GM23338 (cell line): ENCODE measurements at regions not wholly inside any gene's neighbourhood (a gene's known extent, or its start where the extent isn't known, plus 50 kb on each side); places are given as distances from the start of the nearest gene placed in this dataset.

ENCODE experiments used
- ATAC-seq: fragments of 200-7000 bp; cut with Tn5 transposase; 3 replicates; pipeline ENCODE4 v1.9.1; 2020
- DNase-seq: peaks from one replicate; pipeline ENCODE4 v3.0.0-alpha.2; 2015; ENCODE audit warnings: low spot score
- H2AFZ ChIP-seq: fragments of 200-600 bp; sonication (generic); 2 replicates; pipeline ENCODE4 v1.8.0; 2016; ENCODE audit warnings: antibody characterized with exemption, mild to moderate bottlenecking, moderate library complexity
- H3F3A ChIP-seq: fragments of 200-600 bp; sonication (generic); replicated peaks from 2 replicates; pipeline ENCODE4 v1.8.0; 2017; ENCODE audit warnings: antibody characterized with exemption, mixed run types, low read depth
- H3K27ac ChIP-seq: fragments of 200-600 bp; sonication (generic); 2 replicates; pipeline ENCODE4 v1.6.1; 2016; ENCODE audit warnings: low read depth
- H3K27me3 ChIP-seq: fragments of 200-600 bp; sonication (generic); 2 replicates; pipeline ENCODE4 v1.8.0; 2016; ENCODE audit warnings: mild to moderate bottlenecking, mixed run types, moderate library complexity; ENCODE audit not compliant: insufficient read depth
- H3K36me3 ChIP-seq: fragments of 200-600 bp; sonication (generic); 2 replicates; pipeline ENCODE4 v1.8.0; 2016; ENCODE audit warnings: mild to moderate bottlenecking; ENCODE audit not compliant: insufficient read depth
- H3K4me1 ChIP-seq: fragments of 200-600 bp; sonication (generic); 2 replicates; pipeline ENCODE4 v1.8.0; 2016; ENCODE audit warnings: mild to moderate bottlenecking, moderate library complexity; ENCODE audit not compliant: insufficient read depth
- H3K4me2 ChIP-seq: fragments of 200-600 bp; sonication (generic); 2 replicates; pipeline ENCODE4 v1.7.1; 2017; ENCODE audit warnings: mixed run types
- H3K4me3 ChIP-seq: fragments of 200-600 bp; sonication (generic); 2 replicates; pipeline ENCODE4 v1.6.1; 2016; ENCODE audit warnings: mixed run types
- H3K79me2 ChIP-seq: fragments of 200-600 bp; sonication (generic); replicated peaks from 2 replicates; pipeline ENCODE4 v1.8.0; 2017; ENCODE audit warnings: mild to moderate bottlenecking; ENCODE audit not compliant: insufficient read depth
- H3K9me2 ChIP-seq: fragments of 200-600 bp; sonication (generic); 2 replicates; pipeline ENCODE4 v1.8.0; 2017; ENCODE audit not compliant: insufficient read depth
- H4K20me1 ChIP-seq: fragments of 200-600 bp; sonication (generic); replicated peaks from 2 replicates; pipeline ENCODE4 v1.8.0; 2017; ENCODE audit warnings: mild to moderate bottlenecking; ENCODE audit not compliant: insufficient read depth
- H3K27ac Mint-ChIP-seq: 2 replicates; pipeline ENCODE4 v1.8.0; 2020; ENCODE audit warnings: inconsistent platforms, mild to moderate bottlenecking, moderate library complexity, mixed read lengths
- H3K27me3 Mint-ChIP-seq: 3 replicates; pipeline ENCODE4 v1.8.0; 2022; ENCODE audit warnings: low read depth, mild to moderate bottlenecking, moderate library complexity, mixed read lengths, inconsistent platforms; ENCODE audit not compliant: insufficient read depth, poor library complexity
- H3K36me3 Mint-ChIP-seq: 3 replicates; pipeline ENCODE4 v1.8.0; 2021; ENCODE audit warnings: low read depth, mild to moderate bottlenecking, inconsistent platforms, moderate library complexity, mixed read lengths
- H3K4me1 Mint-ChIP-seq: 3 replicates; pipeline ENCODE4 v1.8.0; 2020; ENCODE audit warnings: mild to moderate bottlenecking, inconsistent platforms, mixed read lengths
- H3K4me3 Mint-ChIP-seq: 3 replicates; pipeline ENCODE4 v1.8.0; 2021; ENCODE audit warnings: moderate library complexity, mild to moderate bottlenecking, inconsistent platforms, mixed read lengths
- H3K9me3 Mint-ChIP-seq: 3 replicates; pipeline ENCODE4 v1.8.0; 2020; ENCODE audit warnings: moderate library complexity, mild to moderate bottlenecking, inconsistent platforms, mixed read lengths
- CREB1 ChIP-seq: fragments of 250-450 bp; sonication (Bioruptor Pico); IDR thresholded peaks from 2 replicates; pipeline ENCODE4 v1.5.0; 2020; ENCODE audit warnings: low read depth, mild to moderate bottlenecking, moderate library complexity
- EZH2 ChIP-seq: fragments of 200-600 bp; sonication (generic); IDR thresholded peaks from one replicate; pipeline ENCODE4 v1.8.0; 2017; ENCODE audit warnings: antibody characterized with exemption, mild to moderate bottlenecking, low read depth; ENCODE audit not compliant: unreplicated experiment
- EZH2phosphoT487 ChIP-seq: fragments of 200-600 bp; sonication (generic); IDR thresholded peaks from one replicate; pipeline ENCODE4 v1.8.1; 2018; ENCODE audit warnings: antibody characterized with exemption; ENCODE audit not compliant: unreplicated experiment
- JUNB ChIP-seq: IDR thresholded peaks from one replicate; pipeline ENCODE4 v1.6.1; 2016; ENCODE audit warnings: antibody characterized with exemption; ENCODE audit not compliant: unreplicated experiment
- NANOG ChIP-seq: IDR thresholded peaks from 2 replicates; pipeline ENCODE4 v1.6.1; 2016; ENCODE audit warnings: antibody characterized with exemption, borderline replicate concordance
- POLR2AphosphoS5 ChIP-seq: IDR thresholded peaks from 2 replicates; pipeline ENCODE4 v1.6.1; 2016; ENCODE audit warnings: antibody characterized with exemption, low read depth
- STAT1 ChIP-seq: IDR thresholded peaks from one replicate; pipeline ENCODE4 v1.6.1; 2016; ENCODE audit warnings: antibody characterized with exemption; ENCODE audit not compliant: unreplicated experiment
- ZNF114 ChIP-seq: fragments of 250-450 bp; sonication (Bioruptor Pico); IDR thresholded peaks from 2 replicates; pipeline ENCODE4 v1.5.0; 2020; ENCODE audit warnings: mild to moderate bottlenecking, moderate library complexity
- ZNF331 ChIP-seq: fragments of 250-450 bp; sonication (Bioruptor Pico); IDR thresholded peaks from 2 replicates; pipeline ENCODE4 v1.5.0; 2020; ENCODE audit warnings: low read depth, mild to moderate bottlenecking, moderate library complexity
- TF ChIP-seq, protein P1 (sequence below), 2 experiments: fragments of 200-600 bp in 1 of 2; sonication (generic) in 1 of 2; conservative IDR thresholded peaks; 2 replicates each; pipeline versions ENCODE4 v1.5.1 to v1.6.1; 2016 to 2017; ENCODE audit warnings: antibody characterized with exemption in 2 of 2, low read depth in 2 of 2, mild to moderate bottlenecking in 2 of 2, moderate library complexity in 1 of 2
- TF ChIP-seq, protein P2 (sequence below): IDR thresholded peaks from one replicate; pipeline ENCODE4 v1.6.1; 2018; ENCODE audit warnings: antibody characterized with exemption; ENCODE audit not compliant: unreplicated experiment
- TF ChIP-seq, protein P3 (sequence below): fragments of 250-450 bp; sonication (Bioruptor Pico); IDR thresholded peaks from 2 replicates; pipeline ENCODE4 v1.5.0; 2020; ENCODE audit warnings: mild to moderate bottlenecking, moderate library complexity
- TF ChIP-seq, protein P4 (sequence below): IDR thresholded peaks from 2 replicates; pipeline ENCODE4 v1.6.1; 2016; ENCODE audit warnings: antibody characterized with exemption

DNA sequence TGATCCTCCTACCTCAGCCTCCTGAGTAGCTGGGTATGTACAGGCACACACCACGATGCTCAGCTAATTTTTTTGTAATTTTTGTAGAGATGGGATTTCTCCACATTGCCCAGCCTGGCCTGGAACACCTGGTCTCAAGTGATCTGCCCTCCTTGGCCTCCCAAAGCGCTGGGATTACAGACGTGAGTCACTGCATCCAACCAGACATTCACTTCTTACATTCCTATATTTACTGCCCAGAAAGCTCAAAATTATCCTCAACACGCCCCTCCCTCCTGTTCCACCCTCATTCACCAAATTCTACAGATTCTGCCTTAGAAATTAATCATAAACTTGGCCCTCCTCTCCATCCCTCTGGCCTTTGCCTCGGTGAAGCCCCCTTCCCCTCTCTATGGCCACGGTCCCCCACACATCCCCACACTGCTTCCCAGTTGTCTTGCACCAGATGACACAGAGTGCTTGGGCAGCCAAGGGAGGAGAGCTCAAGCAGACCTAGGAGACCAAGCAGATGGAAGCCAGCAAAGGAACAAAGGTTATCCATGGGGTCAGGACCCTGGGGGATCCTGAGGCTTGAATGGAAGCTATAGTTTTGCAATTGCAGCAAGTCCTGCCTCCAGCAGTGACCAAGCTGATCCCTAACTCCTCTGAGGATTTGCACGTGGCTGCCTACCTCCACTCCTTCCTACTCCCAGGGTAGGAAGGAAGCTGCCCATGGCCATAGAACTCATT lies 213.2 kb upstream of the FOXN3 start:
- DNase-seq (no peak), ATAC-seq (peak; percentile 67)
- H3K4me3 Mint-ChIP-seq = no peak overlapping the region
- Histone ChIP-seq H3K4me3 (no peak overlapping the region), H3K27ac (no peak overlapping the region), H4K20me1 (no peaks in the 10 kb centered on the region), H3K4me1 (peaks cover 21% of the 10 kb centered on the region), H2AFZ (no peak overlapping the region), H3K79me2 (no peaks in the 10 kb centered on the region), H3K27me3 (no peaks in the 10 kb centered on the region), H3K36me3 (no peaks in the 10 kb centered on the region), H3K4me2 (no peak overlapping the region), H3F3A (no peaks in the 10 kb centered on the region), H3K9me2 (peaks cover 6% of the 10 kb centered on the region; the same call in 1 of the 2 replicates)
- peaks cover 37% of the 10 kb centered on the region for H3K4me1 Mint-ChIP-seq
- H3K36me3 Mint-ChIP-seq = 0 out of 3 replicates have a peak, but pooled peaks cover 4% of the 10 kb centered on the region
- TF ChIP-seq NANOG = no peak
- TF ChIP-seq ZNF331 (CRISPR knock-in tag) = no peak
- no peak for TF ChIP-seq JUNB
- TF ChIP-seq ZNF114 (CRISPR knock-in tag) = no peak
- TF ChIP-seq, protein P1, sequence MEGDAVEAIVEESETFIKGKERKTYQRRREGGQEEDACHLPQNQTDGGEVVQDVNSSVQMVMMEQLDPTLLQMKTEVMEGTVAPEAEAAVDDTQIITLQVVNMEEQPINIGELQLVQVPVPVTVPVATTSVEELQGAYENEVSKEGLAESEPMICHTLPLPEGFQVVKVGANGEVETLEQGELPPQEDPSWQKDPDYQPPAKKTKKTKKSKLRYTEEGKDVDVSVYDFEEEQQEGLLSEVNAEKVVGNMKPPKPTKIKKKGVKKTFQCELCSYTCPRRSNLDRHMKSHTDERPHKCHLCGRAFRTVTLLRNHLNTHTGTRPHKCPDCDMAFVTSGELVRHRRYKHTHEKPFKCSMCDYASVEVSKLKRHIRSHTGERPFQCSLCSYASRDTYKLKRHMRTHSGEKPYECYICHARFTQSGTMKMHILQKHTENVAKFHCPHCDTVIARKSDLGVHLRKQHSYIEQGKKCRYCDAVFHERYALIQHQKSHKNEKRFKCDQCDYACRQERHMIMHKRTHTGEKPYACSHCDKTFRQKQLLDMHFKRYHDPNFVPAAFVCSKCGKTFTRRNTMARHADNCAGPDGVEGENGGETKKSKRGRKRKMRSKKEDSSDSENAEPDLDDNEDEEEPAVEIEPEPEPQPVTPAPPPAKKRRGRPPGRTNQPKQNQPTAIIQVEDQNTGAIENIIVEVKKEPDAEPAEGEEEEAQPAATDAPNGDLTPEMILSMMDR (conservative IDR thresholded peaks at IDR 0.05; ENCODE audit: low read depth in 2 of 2) = no peak
- TF ChIP-seq, protein P2, sequence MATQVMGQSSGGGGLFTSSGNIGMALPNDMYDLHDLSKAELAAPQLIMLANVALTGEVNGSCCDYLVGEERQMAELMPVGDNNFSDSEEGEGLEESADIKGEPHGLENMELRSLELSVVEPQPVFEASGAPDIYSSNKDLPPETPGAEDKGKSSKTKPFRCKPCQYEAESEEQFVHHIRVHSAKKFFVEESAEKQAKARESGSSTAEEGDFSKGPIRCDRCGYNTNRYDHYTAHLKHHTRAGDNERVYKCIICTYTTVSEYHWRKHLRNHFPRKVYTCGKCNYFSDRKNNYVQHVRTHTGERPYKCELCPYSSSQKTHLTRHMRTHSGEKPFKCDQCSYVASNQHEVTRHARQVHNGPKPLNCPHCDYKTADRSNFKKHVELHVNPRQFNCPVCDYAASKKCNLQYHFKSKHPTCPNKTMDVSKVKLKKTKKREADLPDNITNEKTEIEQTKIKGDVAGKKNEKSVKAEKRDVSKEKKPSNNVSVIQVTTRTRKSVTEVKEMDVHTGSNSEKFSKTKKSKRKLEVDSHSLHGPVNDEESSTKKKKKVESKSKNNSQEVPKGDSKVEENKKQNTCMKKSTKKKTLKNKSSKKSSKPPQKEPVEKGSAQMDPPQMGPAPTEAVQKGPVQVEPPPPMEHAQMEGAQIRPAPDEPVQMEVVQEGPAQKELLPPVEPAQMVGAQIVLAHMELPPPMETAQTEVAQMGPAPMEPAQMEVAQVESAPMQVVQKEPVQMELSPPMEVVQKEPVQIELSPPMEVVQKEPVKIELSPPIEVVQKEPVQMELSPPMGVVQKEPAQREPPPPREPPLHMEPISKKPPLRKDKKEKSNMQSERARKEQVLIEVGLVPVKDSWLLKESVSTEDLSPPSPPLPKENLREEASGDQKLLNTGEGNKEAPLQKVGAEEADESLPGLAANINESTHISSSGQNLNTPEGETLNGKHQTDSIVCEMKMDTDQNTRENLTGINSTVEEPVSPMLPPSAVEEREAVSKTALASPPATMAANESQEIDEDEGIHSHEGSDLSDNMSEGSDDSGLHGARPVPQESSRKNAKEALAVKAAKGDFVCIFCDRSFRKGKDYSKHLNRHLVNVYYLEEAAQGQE = no peak
- TF ChIP-seq STAT1 = no peak
- TF ChIP-seq POLR2AphosphoS5 = no peak
- TF ChIP-seq CREB1 (CRISPR knock-in tag) = no peak
- TF ChIP-seq, protein P3, sequence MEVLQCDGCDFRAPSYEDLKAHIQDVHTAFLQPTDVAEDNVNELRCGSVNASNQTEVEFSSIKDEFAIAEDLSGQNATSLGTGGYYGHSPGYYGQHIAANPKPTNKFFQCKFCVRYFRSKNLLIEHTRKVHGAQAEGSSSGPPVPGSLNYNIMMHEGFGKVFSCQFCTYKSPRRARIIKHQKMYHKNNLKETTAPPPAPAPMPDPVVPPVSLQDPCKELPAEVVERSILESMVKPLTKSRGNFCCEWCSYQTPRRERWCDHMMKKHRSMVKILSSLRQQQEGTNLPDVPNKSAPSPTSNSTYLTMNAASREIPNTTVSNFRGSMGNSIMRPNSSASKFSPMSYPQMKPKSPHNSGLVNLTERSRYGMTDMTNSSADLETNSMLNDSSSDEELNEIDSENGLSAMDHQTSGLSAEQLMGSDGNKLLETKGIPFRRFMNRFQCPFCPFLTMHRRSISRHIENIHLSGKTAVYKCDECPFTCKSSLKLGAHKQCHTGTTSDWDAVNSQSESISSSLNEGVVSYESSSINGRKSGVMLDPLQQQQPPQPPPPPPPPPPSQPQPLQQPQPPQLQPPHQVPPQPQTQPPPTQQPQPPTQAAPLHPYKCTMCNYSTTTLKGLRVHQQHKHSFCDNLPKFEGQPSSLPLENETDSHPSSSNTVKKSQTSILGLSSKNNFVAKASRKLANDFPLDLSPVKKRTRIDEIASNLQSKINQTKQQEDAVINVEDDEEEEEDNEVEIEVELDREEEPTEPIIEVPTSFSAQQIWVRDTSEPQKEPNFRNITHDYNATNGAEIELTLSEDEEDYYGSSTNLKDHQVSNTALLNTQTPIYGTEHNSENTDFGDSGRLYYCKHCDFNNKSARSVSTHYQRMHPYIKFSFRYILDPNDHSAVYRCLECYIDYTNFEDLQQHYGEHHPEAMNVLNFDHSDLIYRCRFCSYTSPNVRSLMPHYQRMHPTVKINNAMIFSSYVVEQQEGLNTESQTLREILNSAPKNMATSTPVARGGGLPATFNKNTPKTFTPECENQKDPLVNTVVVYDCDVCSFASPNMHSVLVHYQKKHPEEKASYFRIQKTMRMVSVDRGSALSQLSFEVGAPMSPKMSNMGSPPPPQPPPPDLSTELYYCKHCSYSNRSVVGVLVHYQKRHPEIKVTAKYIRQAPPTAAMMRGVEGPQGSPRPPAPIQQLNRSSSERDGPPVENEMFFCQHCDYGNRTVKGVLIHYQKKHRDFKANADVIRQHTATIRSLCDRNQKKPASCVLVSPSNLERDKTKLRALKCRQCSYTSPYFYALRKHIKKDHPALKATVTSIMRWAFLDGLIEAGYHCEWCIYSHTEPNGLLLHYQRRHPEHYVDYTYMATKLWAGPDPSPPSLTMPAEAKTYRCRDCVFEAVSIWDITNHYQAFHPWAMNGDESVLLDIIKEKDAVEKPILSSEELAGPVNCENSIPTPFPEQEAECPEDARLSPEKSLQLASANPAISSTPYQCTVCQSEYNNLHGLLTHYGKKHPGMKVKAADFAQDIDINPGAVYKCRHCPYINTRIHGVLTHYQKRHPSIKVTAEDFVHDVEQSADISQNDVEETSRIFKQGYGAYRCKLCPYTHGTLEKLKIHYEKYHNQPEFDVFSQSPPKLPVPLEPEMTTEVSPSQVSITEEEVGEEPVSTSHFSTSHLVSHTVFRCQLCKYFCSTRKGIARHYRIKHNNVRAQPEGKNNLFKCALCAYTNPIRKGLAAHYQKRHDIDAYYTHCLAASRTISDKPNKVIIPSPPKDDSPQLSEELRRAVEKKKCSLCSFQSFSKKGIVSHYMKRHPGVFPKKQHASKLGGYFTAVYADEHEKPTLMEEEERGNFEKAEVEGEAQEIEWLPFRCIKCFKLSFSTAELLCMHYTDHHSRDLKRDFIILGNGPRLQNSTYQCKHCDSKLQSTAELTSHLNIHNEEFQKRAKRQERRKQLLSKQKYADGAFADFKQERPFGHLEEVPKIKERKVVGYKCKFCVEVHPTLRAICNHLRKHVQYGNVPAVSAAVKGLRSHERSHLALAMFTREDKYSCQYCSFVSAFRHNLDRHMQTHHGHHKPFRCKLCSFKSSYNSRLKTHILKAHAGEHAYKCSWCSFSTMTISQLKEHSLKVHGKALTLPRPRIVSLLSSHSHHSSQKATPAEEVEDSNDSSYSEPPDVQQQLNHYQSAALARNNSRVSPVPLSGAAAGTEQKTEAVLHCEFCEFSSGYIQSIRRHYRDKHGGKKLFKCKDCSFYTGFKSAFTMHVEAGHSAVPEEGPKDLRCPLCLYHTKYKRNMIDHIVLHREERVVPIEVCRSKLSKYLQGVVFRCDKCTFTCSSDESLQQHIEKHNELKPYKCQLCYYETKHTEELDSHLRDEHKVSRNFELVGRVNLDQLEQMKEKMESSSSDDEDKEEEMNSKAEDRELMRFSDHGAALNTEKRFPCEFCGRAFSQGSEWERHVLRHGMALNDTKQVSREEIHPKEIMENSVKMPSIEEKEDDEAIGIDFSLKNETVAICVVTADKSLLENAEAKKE (CRISPR knock-in tag) = no peak
- TF ChIP-seq EZH2phosphoT487 = no peak
- TF ChIP-seq, protein P4, sequence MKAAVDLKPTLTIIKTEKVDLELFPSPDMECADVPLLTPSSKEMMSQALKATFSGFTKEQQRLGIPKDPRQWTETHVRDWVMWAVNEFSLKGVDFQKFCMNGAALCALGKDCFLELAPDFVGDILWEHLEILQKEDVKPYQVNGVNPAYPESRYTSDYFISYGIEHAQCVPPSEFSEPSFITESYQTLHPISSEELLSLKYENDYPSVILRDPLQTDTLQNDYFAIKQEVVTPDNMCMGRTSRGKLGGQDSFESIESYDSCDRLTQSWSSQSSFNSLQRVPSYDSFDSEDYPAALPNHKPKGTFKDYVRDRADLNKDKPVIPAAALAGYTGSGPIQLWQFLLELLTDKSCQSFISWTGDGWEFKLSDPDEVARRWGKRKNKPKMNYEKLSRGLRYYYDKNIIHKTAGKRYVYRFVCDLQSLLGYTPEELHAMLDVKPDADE = no peak
- no peak for TF ChIP-seq EZH2
- H3K27me3 Mint-ChIP-seq = peaks cover 7% of the 10 kb centered on the region
- no peaks in the 10 kb centered on the region for H3K9me3 Mint-ChIP-seq
- no peak overlapping the region for H3K27ac Mint-ChIP-seq
